ENCODE measurements at regions not wholly inside any gene's neighbourhood (a gene's known extent, or its start where the extent isn't known, plus 50 kb on each side); places are given as distances from the start of the nearest gene placed in this dataset.

DNA sequence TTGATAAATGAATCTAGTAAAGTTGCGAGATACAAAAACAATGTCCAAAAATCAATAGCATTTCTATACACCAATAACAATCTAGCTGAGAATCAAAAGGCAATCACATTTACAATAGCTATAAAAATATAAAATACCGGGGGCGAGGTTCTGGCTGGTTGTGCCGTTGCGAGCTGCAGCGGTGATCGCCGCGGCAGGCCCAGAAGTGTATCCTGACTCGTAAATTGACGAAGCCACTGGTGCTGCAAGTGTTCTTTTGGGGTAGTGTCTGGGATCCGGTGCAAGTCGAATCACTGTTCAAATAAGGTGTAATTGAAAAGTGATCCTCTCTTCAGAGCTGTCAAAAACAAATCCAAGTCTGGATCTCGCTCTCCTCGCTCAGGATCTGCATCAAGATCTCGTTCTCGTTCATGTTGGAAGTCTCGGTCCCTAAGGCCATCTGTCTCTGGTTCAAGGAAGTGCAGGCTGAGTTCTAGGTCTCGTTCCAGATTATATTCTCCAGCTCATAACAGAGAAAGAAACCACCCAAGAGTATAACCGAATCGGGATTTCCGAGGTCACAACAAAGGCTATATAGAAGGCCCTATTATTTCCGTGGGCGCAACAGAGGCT, 80.1 kb upstream of the STT3B start:
- DNase-seq (ENCODE audit: low read depth in 2 of 2), result no peak

GRCh38 chr3:31453430-31453829, 79.3 kb upstream of the STT3B start:
- no peak for DNase-seq (ENCODE audit: low read depth in 2 of 2)

DNA sequence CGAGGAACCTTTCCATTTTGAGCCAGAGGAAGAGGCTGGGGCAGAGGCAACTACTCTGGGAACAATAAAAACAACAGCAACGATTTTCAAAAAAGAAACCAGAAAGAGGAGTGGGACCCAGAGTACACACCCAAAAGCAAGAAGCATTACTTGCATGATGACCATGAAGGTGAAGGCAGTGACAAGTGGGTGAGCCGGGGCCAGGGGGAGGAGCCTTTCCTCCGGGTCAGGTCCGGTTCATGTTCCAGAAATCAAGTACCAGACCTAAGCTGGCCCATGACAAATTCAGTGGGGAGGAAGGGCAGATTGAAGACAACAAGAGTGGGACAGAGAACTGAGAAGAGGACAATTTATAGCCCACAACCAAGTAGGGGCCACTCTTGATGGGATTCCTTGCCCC, 77.2 kb upstream of the STT3B start:
- no peak for DNase-seq (ENCODE audit: low read depth in 2 of 2)

- DNase-seq (ENCODE audit: low read depth in 2 of 2), result no peak
These were observed 76.4 kb upstream of the STT3B start for GRCh38 chr3:31456373-31456772.

- no peak for DNase-seq (ENCODE audit: low read depth in 2 of 2)
These were observed 71.3 kb upstream of the STT3B start for GRCh38 chr3:31461426-31461825.

GRCh38 chr3:31462050-31462569, 70.6 kb upstream of the STT3B start:
- peak in 1 of 2 donors; percentile 8 for DNase-seq (ENCODE audit: low read depth in 2 of 2)

GRCh38 chr3:31465999-31466398, 66.7 kb upstream of the STT3B start:
- no peak for DNase-seq (ENCODE audit: low read depth in 2 of 2)

DNA sequence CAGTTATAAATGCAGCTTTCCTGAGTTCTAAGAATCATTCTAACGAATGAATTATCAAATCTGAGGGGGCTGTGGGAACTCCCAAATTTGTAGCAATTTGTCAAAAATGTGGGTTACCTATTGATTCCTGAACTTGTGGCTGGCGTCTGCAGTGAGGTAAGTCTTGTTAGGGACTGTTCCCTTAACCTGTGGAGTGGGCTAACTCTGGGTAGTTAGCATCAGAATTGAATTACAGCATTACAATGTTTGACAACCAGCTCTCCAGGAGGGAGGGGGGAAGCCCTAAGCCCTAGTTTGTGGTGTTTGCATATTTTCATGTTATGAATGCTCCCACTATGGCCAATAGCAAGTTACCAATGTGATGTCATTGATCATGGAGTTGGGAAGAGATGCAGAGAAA, 65.9 kb upstream of the STT3B start:
- no peak for DNase-seq (ENCODE audit: low read depth in 2 of 2)

DNA sequence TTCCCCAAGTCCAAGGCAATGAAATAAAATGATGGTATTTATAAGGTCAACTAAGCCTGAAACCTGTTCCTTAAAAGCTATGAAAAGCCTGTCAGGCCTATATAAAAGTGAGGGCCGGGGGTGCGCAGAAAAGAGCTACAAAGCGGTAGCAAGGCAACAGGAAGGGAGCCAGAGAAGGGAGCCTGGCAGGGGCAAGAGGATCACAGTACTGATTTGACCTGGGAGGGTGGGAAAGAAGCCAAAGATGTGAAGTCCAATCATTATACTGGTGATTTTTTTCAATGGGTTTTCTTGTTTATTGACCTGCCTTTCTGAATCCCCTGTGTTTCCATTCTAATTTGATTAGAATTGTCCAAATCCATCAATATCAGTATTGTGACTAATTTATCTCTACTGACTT, 64.3 kb upstream of the STT3B start:
- no peak for DNase-seq (ENCODE audit: low read depth in 2 of 2)

- DNase-seq (ENCODE audit: low read depth in 2 of 2), result no peak
These were observed 63.3 kb upstream of the STT3B start for GRCh38 chr3:31469385-31469784.

DNA sequence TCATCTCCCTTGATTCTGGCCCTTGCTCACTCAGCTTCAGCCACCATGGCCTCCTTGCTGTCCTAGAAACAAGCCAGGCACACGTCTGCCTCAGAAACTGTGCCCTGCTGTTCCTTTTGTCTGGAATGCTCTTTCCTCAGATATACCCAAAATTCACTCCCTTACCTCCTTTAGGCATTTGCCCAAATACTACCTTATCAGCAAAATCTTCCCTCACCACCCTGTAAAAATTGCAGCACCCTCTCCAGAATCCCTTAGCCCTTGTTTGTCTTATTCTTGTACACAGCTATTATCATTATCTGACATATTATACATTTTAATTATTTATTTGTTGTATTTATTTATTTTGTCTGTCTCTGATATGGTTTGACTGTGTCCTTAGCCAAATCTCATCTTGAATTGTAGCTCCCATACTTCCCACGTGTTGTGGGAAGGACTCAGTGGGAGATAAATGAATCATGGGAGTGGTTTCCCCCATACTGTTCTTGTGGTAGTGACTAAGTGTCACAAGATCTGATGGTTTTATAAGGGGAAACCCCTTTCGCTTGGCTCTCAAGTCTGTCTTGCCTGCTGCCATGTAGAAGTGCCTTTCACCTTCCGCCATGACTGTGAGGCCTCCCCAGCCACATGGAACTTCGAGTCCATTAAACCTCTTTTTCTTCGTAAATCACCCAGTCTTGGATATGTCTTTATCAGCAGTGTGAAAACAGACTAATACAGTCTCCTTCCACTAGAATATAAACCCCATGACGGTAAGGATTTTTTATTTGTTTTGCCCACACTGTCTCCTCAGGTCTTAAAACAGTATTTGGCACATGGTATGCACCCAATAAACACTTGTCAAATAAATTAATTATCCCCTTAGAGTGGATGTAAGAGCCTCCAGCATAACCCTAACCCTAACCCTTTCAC, 60.0 kb upstream of the STT3B start:
- no peak for DNase-seq (ENCODE audit: low read depth in 2 of 2)

GRCh38 chr3:31476209-31476608, 56.5 kb upstream of the STT3B start:
- no peak for DNase-seq (ENCODE audit: low read depth in 2 of 2)

- no peak for DNase-seq (ENCODE audit: low read depth in 2 of 2)
These were observed 53.3 kb upstream of the STT3B start for GRCh38 chr3:31479431-31479830.

DNA sequence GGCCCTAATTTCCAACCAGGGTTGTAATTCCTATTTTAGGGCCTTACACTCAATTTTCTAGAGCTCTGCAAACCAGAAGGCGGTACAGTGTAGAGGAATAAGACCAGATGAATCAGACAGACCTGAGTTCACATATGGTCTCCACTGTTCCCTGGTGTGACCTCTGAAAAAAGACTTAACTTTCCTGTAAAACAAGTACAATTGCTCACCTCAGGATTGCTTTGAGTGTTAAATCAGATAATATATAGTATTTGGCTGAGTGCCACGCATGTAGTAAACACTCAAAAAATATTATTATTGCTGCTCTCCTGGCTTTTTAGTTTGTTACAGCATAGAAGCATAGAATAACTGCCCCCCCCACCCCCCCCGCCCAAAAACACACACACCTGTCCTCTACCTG, 51.0 kb upstream of the STT3B start:
- no peak for DNase-seq (ENCODE audit: low read depth in 2 of 2)

DNA sequence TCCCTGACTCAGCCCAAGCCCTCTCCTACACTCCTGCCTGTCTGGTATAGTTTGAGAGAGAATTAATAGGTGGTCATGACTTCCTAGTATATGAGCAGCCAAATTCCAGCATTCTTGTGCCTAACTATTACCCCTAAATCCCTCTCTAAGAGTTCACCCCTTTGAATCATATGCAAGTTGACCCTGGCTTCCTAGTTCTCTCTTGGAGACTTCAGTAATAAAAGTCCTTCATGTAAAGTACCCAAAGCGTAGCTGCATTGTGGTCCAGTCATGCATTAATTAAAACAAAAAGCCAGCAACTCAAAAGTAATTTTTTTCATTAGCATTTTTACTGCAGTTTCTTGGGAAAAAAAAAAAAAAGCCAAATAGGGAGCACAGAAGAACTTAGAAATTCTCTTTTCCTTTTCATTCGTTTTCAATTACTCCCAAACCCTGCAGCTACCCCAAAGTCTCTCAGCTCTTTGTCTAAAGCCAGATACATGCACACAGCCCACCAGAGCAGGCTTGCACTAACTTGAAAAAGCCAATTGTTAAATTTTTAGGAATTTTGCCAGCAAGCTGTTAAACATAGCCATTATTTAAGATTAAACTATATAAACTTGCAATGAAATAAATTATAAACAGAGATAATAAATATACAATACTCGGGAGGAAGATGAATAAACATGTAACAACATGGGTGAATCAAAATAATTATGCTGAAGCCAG, 50.1 kb upstream of the STT3B start:
- DNase-seq (ENCODE audit: low read depth in 2 of 2), result no peak

All from activated CD8-positive, alpha-beta memory T cell treated with anti-CD3 and anti-CD28 coated beads for 4 hours (primary cell).